Pancreas (tissue), 10 donors: ENCODE measurements at regions not wholly inside any gene's neighbourhood (a gene's known extent, or its start where the extent isn't known, plus 50 kb on each side); places are given as distances from the start of the nearest gene placed in this dataset.

Experiments
- ATAC-seq, 4 donors: fragments of 200-7000 bp; cut with Tn5 transposase; one replicate each; pipeline versions ENCODE4 v1.8.0 to v1.9.1; 2020; ENCODE audit warnings: mild to moderate bottlenecking in 4 of 4, moderate library complexity in 4 of 4
- DNase-seq, 6 donors: peaks; one replicate each; pipeline ENCODE4 v3.0.0-alpha.2; 2020
- FAIRE-seq: peaks from 2 replicates; lab custom pipeline; 2012; peaks lifted over from hg19 to GRCh38; lab: Jason Lieb, UNC
- H3K27ac ChIP-seq, 4 donors: fragments of 200-600 bp; sonication (generic); 1 replicate in 3 of 4; 2 replicates in 1 of 4; pipeline versions ENCODE4 v1.5.0 to v1.8.0; 2020
- H3K27me3 ChIP-seq, 4 donors: fragments of 200-600 bp; one replicate each; pipeline ENCODE4 v1.8.0; 2021
- H3K36me3 ChIP-seq, 3 donors: fragments of 200-600 bp; sonication (generic) in 1 of 3; one replicate each; pipeline versions ENCODE4 v1.5.0 to v1.8.0; 2020 to 2021
- H3K4me1 ChIP-seq, 3 donors: fragments of 200-600 bp; one replicate each; pipeline ENCODE4 v1.8.0; 2021
- H3K4me3 ChIP-seq, 4 donors: fragments of 200-600 bp; sonication (generic) in 2 of 4; one replicate each; pipeline versions ENCODE4 v1.5.0 to v1.8.0; 2020 to 2021
- H3K9me3 ChIP-seq, 4 donors: fragments of 200-600 bp; one replicate each; pipeline ENCODE4 v1.8.0; 2021
- WGBS, 2 donors: extraction: QIAGEN DNeasy Blood & Tissue Kit; methylation state at CpG; one replicate each; pipeline ENCODE4 v1.1.7; 2013; 5-methylcytosine and 5-hydroxymethylcytosine counted together
- intact Hi-C, 3 donors: fragments of 100-400 bp; cut with DNase I; formaldehyde crosslinking; loops; one replicate each; pipeline versions ENCODE4 v1.11.1 to v1.14.2; 2022
- TF ChIP-seq, protein P1 (sequence below), 4 donors: fragments of 200-600 bp; sonication (generic) in 3 of 4; IDR thresholded peaks; one replicate each; pipeline versions ENCODE4 v1.5.0 to v1.8.0; 2021; ENCODE audit warnings: antibody characterized with exemption in 4 of 4
- donor health status: healthy with polysubstance abuse.
- donor health status: DM: no; HTN: no; CAD: no; lungs with moderate emphysema.
- donor health status: DM: no; HTN: no; CAD: no.
- donor health status: control.
- donor health status: control.
- donor health status: Bipolar disorder and iron deficiency.
- donor health status: DM: yes; HTN: yes; CAD: no.
- donor health status: DM: no; HTN: no; CAD: no.
- donor health status: DM: no; HTN: no; CAD: no.
- donor health status: DM: yes; HTN: yes; CAD: no.

DNA sequence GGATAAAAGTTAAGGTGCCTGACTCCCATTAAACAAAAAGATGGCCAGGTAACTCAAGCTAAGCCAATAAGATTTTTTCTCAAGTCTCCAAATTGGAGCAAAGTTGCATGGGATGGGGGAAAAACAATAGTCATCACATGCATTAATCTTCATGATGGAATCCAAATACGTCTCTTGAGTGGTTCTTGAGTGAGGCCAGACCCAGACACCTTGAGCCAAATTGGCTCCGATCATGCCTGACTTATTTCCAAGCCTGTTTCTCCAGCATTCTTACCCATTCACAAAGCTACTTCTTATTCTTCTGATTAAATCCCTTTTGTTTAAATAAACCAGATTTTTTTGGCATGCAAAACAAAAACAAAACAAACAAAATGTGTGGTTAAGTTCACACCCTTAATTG is 420.3 kb upstream of the NRSN1 start:
- TF ChIP-seq, protein P1, sequence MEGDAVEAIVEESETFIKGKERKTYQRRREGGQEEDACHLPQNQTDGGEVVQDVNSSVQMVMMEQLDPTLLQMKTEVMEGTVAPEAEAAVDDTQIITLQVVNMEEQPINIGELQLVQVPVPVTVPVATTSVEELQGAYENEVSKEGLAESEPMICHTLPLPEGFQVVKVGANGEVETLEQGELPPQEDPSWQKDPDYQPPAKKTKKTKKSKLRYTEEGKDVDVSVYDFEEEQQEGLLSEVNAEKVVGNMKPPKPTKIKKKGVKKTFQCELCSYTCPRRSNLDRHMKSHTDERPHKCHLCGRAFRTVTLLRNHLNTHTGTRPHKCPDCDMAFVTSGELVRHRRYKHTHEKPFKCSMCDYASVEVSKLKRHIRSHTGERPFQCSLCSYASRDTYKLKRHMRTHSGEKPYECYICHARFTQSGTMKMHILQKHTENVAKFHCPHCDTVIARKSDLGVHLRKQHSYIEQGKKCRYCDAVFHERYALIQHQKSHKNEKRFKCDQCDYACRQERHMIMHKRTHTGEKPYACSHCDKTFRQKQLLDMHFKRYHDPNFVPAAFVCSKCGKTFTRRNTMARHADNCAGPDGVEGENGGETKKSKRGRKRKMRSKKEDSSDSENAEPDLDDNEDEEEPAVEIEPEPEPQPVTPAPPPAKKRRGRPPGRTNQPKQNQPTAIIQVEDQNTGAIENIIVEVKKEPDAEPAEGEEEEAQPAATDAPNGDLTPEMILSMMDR (IDR thresholded peaks at IDR 0.05): no peak
- H3K9me3 ChIP-seq: no peaks in the 10 kb centered on the region
- WGBS, 2 donors: 54 to 70% methylated on average over 2 of the region's 2 CpGs
- H3K36me3 ChIP-seq: no peaks in the 10 kb centered on the region
- no peak overlapping the region for H3K4me3 ChIP-seq
- DNase-seq (no peak), ATAC-seq (no peak), FAIRE-seq (no peak)
- H3K27ac ChIP-seq: no peak overlapping the region
- intact Hi-C loops: no loop called here
- no peaks in the 10 kb centered on the region for H3K4me1 ChIP-seq
- no peaks in the 10 kb centered on the region for H3K27me3 ChIP-seq

- TF ChIP-seq, protein P1 (IDR thresholded peaks at IDR 0.05): no peak
- no peaks in the 10 kb centered on the region for H3K27me3 ChIP-seq
- WGBS, 2 donors: 43 to 68% methylated on average over 3 of the region's 3 CpGs
- intact Hi-C loops: no loop called here
- ATAC-seq: no peak
- no peaks in the 10 kb centered on the region for H3K36me3 ChIP-seq
- FAIRE-seq: no peak
- no peak for DNase-seq
- no peak overlapping the region for H3K27ac ChIP-seq
- no peaks in the 10 kb centered on the region for H3K4me1 ChIP-seq
- H3K9me3 ChIP-seq: no peaks in the 10 kb centered on the region
- no peak overlapping the region for H3K4me3 ChIP-seq
These were observed 413.3 kb upstream of the NRSN1 start for GRCh38 chr6:23712756-23713155.

- Histone ChIP-seq H3K4me1 (no peaks in the 10 kb centered on the region), H3K36me3 (no peaks in the 10 kb centered on the region), H3K9me3 (no peaks in the 10 kb centered on the region), H3K4me3 (no peak overlapping the region), H3K27ac (no peak overlapping the region), H3K27me3 (no peaks in the 10 kb centered on the region)
- WGBS, 2 donors: 34 to 54% methylated on average over 1 of the region's 1 CpG
- intact Hi-C loops: no loop called here
- TF ChIP-seq, protein P1 (IDR thresholded peaks at IDR 0.05): no peak
- no peak for ATAC-seq
- DNase-seq: no peak
- no peak for FAIRE-seq
These were observed 412.8 kb upstream of the NRSN1 start for GRCh38 chr6:23713211-23713610.

GRCh38 chr6:23728707-23729106 is 397.3 kb upstream of the NRSN1 start:
- intact Hi-C loops: no loop called here
- Histone ChIP-seq H3K9me3 (no peaks in the 10 kb centered on the region), H3K27ac (no peak overlapping the region), H3K4me3 (no peak overlapping the region), H3K27me3 (no peaks in the 10 kb centered on the region), H3K36me3 (no peaks in the 10 kb centered on the region), H3K4me1 (no peaks in the 10 kb centered on the region)
- TF ChIP-seq, protein P1 (IDR thresholded peaks at IDR 0.05): no peak
- FAIRE-seq (no peak), ATAC-seq (peak in 1 of 4 donors; percentile 25), DNase-seq (no peak)
- 11 to 13% methylated on average over 2 of the region's 2 CpGs for WGBS, 2 donors

- WGBS, 2 donors: 55 to 72% methylated on average over 4 of the region's 4 CpGs
- no peak overlapping the region for H3K27ac ChIP-seq
- TF ChIP-seq, protein P1 (IDR thresholded peaks at IDR 0.05): no peak
- H3K9me3 ChIP-seq: no peaks in the 10 kb centered on the region
- no peaks in the 10 kb centered on the region for H3K4me1 ChIP-seq
- DNase-seq: no peak
- H3K36me3 ChIP-seq: no peaks in the 10 kb centered on the region
- ATAC-seq: no peak
- H3K27me3 ChIP-seq: no peaks in the 10 kb centered on the region
- no peak overlapping the region for H3K4me3 ChIP-seq
- FAIRE-seq: no peak
- intact Hi-C loops: no loop called here
These were observed 394.4 kb upstream of the NRSN1 start for GRCh38 chr6:23731609-23732008.
